OCI-LY1 (cell line): ENCODE measurements at regions not wholly inside any gene's neighbourhood (a gene's known extent, or its start where the extent isn't known, plus 50 kb on each side); places are given as distances from the start of the nearest gene placed in this dataset.

Experiments
- H2AFZ ChIP-seq: fragments of 200-600 bp; sonication (generic), shearing (Covaris generic); 2 replicates; pipeline ENCODE4 v1.6.0; 2014; ENCODE audit warnings: antibody characterized with exemption, mild to moderate bottlenecking, low read length
- H3F3A ChIP-seq: fragments of 200-600 bp; sonication (generic), shearing (Covaris generic); 2 replicates; pipeline ENCODE4 v1.6.0; 2014; ENCODE audit warnings: mild to moderate bottlenecking, antibody characterized with exemption, low read length, moderate library complexity; ENCODE audit not compliant: insufficient read depth
- H3K27ac ChIP-seq: fragments of 200-600 bp; sonication (generic); 2 replicates; pipeline ENCODE4 v1.5.1; 2014; ENCODE audit warnings: low read length, mixed run types, mild to moderate bottlenecking, low read depth; ENCODE audit not compliant: poor library complexity, severe bottlenecking
- H3K27me3 ChIP-seq: fragments of 200-600 bp; sonication (generic); 2 replicates; pipeline ENCODE4 v1.6.0; 2014; ENCODE audit warnings: antibody characterized with exemption, mild to moderate bottlenecking, low read length, moderate library complexity; ENCODE audit not compliant: insufficient read depth
- H3K36me3 ChIP-seq: fragments of 200-600 bp; sonication (generic); 2 replicates; pipeline ENCODE4 v1.6.1; 2014; ENCODE audit warnings: mild to moderate bottlenecking, antibody characterized with exemption, low read length, moderate library complexity, mixed read lengths; ENCODE audit not compliant: insufficient read depth
- H3K4me1 ChIP-seq: fragments of 200-600 bp; sonication (generic); 2 replicates; pipeline ENCODE4 v1.5.1; 2014; ENCODE audit warnings: mild to moderate bottlenecking, low read length, moderate library complexity; ENCODE audit not compliant: insufficient read depth, severe bottlenecking
- H3K4me2 ChIP-seq: fragments of 200-600 bp; sonication (generic), shearing (Covaris generic); 2 replicates; pipeline ENCODE4 v1.6.1; 2014; ENCODE audit warnings: low read length
- H3K4me3 ChIP-seq: fragments of 200-600 bp; sonication (generic); 2 replicates; pipeline ENCODE4 v1.5.1; 2014; ENCODE audit warnings: low read length, low read depth, mild to moderate bottlenecking, mixed read lengths; ENCODE audit not compliant: poor library complexity, severe bottlenecking
- H3K79me2 ChIP-seq: fragments of 200-600 bp; shearing (Covaris generic); 2 replicates; pipeline ENCODE4 v1.6.1; 2016; ENCODE audit warnings: mixed run types, low read length, mixed read lengths; ENCODE audit not compliant: insufficient read depth
- H3K9ac ChIP-seq: fragments of 200-600 bp; sonication (generic), shearing (Covaris generic); 2 replicates; pipeline ENCODE4 v1.6.1; 2014; ENCODE audit warnings: mild to moderate bottlenecking, low read length, mixed read lengths
- H3K9me2 ChIP-seq: fragments of 200-600 bp; sonication (generic), shearing (Covaris generic); 2 replicates; pipeline ENCODE4 v1.6.1; 2014; ENCODE audit warnings: low read depth, mild to moderate bottlenecking, low read length, mixed read lengths
- H3K9me3 ChIP-seq: fragments of 200-600 bp; shearing (Covaris generic); 2 replicates; pipeline ENCODE4 v1.6.1; 2014; ENCODE audit warnings: low read length, mixed read lengths
- H4K20me1 ChIP-seq: fragments of 200-600 bp; sonication (generic), shearing (Covaris generic); 2 replicates; pipeline ENCODE4 v1.6.0; 2016; ENCODE audit warnings: mild to moderate bottlenecking, low read length; ENCODE audit not compliant: insufficient read depth
- CTCF ChIP-seq: fragments of 200-600 bp; sonication (generic), shearing (Covaris generic); IDR thresholded peaks from 2 replicates; pipeline ENCODE4 v1.5.1; 2017; ENCODE audit warnings: mild to moderate bottlenecking, antibody characterized with exemption, low read length, moderate library complexity, mixed read lengths
- EZH2 ChIP-seq: fragments of 200-600 bp; sonication (generic), shearing (Covaris generic); IDR thresholded peaks from 2 replicates; pipeline ENCODE4 v1.8.0; 2017; ENCODE audit warnings: borderline replicate concordance, mixed run types, mild to moderate bottlenecking, antibody characterized with exemption, low read length, moderate library complexity, mixed read lengths

GRCh38 chr5:159783726-159784247 is 132.5 kb upstream of the ADRA1B start:
- H3K79me2 ChIP-seq = no peaks in the 10 kb centered on the region

GRCh38 chr5:159784993-159785392 is 131.3 kb upstream of the ADRA1B start:
- H3K27me3 ChIP-seq = no peaks in the 10 kb centered on the region; the same call in 1 of the 2 replicates
- no peak overlapping the region for H3K9ac ChIP-seq
- no peak overlapping the region for H3K4me3 ChIP-seq
- H3K9me2 ChIP-seq = no peaks in the 10 kb centered on the region
- H3K27ac ChIP-seq = no peak overlapping the region
- no peaks in the 10 kb centered on the region for H4K20me1 ChIP-seq
- no peaks in the 10 kb centered on the region for H3F3A ChIP-seq
- H3K79me2 ChIP-seq = no peaks in the 10 kb centered on the region
- H2AFZ ChIP-seq = no peak overlapping the region
- H3K4me2 ChIP-seq = no peak overlapping the region
- no peaks in the 10 kb centered on the region for H3K36me3 ChIP-seq
- no peaks in the 10 kb centered on the region for H3K4me1 ChIP-seq
- H3K9me3 ChIP-seq = no peaks in the 10 kb centered on the region
- TF ChIP-seq CTCF (no peak), EZH2 (no peak)

More at GRCh38 chr5:159783726-159784247, 132.5 kb upstream of the ADRA1B start:
- Histone ChIP-seq H3K4me2 (no peak overlapping the region), H4K20me1 (no peaks in the 10 kb centered on the region), H3K9me2 (no peaks in the 10 kb centered on the region), H3K4me1 (no peaks in the 10 kb centered on the region), H3K27me3 (no peaks in the 10 kb centered on the region; the same call in 1 of the 2 replicates), H3K36me3 (no peaks in the 10 kb centered on the region), H3K4me3 (no peak overlapping the region), H3K9me3 (no peaks in the 10 kb centered on the region), H3K27ac (no peak overlapping the region), H2AFZ (no peak overlapping the region), H3F3A (no peaks in the 10 kb centered on the region), H3K9ac (no peak overlapping the region)
- TF ChIP-seq EZH2 = no peak
- no peak for TF ChIP-seq CTCF

GRCh38 chr5:159785656-159786055 is 130.6 kb upstream of the ADRA1B start:
- H3K4me2 ChIP-seq = no peak overlapping the region
- H3K79me2 ChIP-seq = no peaks in the 10 kb centered on the region
- no peak overlapping the region for H3K9ac ChIP-seq
- no peaks in the 10 kb centered on the region for H4K20me1 ChIP-seq
- TF ChIP-seq EZH2 (no peak), CTCF (no peak)
- H3K36me3 ChIP-seq = no peaks in the 10 kb centered on the region
- no peaks in the 10 kb centered on the region for H3K9me3 ChIP-seq
- H2AFZ ChIP-seq = no peak overlapping the region
- no peak overlapping the region for H3K27ac ChIP-seq
- no peak overlapping the region for H3K4me3 ChIP-seq
- H3K4me1 ChIP-seq = no peaks in the 10 kb centered on the region
- no peaks in the 10 kb centered on the region for H3K9me2 ChIP-seq
- no peaks in the 10 kb centered on the region for H3F3A ChIP-seq
- no peaks in the 10 kb centered on the region; the same call in 1 of the 2 replicates for H3K27me3 ChIP-seq
